ENCODE measurements at regions not wholly inside any gene's neighbourhood (a gene's known extent, or its start where the extent isn't known, plus 50 kb on each side); places are given as distances from the start of the nearest gene placed in this dataset.
"Not testable (repeated sequence)": the region's sequence is repeated elsewhere in the genome, so short reads cannot be mapped to it uniquely, and the experiment has no call there.

- no peak for DNase-seq (ENCODE audit: low spot score in 2 of 2)
- intact Hi-C loops (cut with DNase I): no loop called here
These were observed 85.7 kb upstream of the XYLT1 start for GRCh38 chr16:17556276-17557052.

GRCh38 chr16:17555176-17555575 lies 84.4 kb upstream of the XYLT1 start:
- no peaks in the 10 kb centered on the region for H3K36me3 ChIP-seq
- H3K9me3 ChIP-seq: no peaks in the 10 kb centered on the region
- DNase-seq (ENCODE audit: low spot score in 2 of 2): no peak
- TF ChIP-seq CTCF (IDR thresholded peaks at IDR 0.05): no peak
- no peaks in the 10 kb centered on the region for H3K27me3 ChIP-seq
- intact Hi-C loops (cut with DNase I): no loop called here
- H3K4me3 ChIP-seq: no peak overlapping the region
- no peak overlapping the region for H3K27ac ChIP-seq
- no peaks in the 10 kb centered on the region for H3K4me1 ChIP-seq

More at GRCh38 chr16:17556276-17557052, 85.7 kb upstream of the XYLT1 start:
- peak in 1 of 3 experiments; percentile 22 for TF ChIP-seq CTCF (IDR thresholded peaks at IDR 0.05)
- Histone ChIP-seq H3K27me3 (no peaks in the 10 kb centered on the region), H3K9me3 (no peaks in the 10 kb centered on the region), H3K4me1 (no peaks in the 10 kb centered on the region), H3K27ac (no peak overlapping the region), H3K4me3 (no peak overlapping the region), H3K36me3 (no peaks in the 10 kb centered on the region)

GRCh38 chr16:17552351-17552750 lies 81.6 kb upstream of the XYLT1 start:
- intact Hi-C loops (cut with DNase I): no loop called here
- H3K36me3 ChIP-seq: no peaks in the 10 kb centered on the region
- H3K9me3 ChIP-seq: no peaks in the 10 kb centered on the region
- no peak for TF ChIP-seq CTCF (IDR thresholded peaks at IDR 0.05)
- H3K27me3 ChIP-seq: no peaks in the 10 kb centered on the region
- H3K4me1 ChIP-seq: no peaks in the 10 kb centered on the region
- DNase-seq (ENCODE audit: low spot score in 2 of 2): no peak
- H3K4me3 ChIP-seq: no peak overlapping the region
- no peak overlapping the region for H3K27ac ChIP-seq

GRCh38 chr16:17551682-17552081 lies 80.9 kb upstream of the XYLT1 start:
- DNase-seq (ENCODE audit: low spot score in 2 of 2); H3K4me1 ChIP-seq; H3K4me3 ChIP-seq; H3K27me3 ChIP-seq; H3K36me3 ChIP-seq; H3K9me3 ChIP-seq; intact Hi-C loops (cut with DNase I); H3K27ac ChIP-seq: not testable (repeated sequence)

DNA sequence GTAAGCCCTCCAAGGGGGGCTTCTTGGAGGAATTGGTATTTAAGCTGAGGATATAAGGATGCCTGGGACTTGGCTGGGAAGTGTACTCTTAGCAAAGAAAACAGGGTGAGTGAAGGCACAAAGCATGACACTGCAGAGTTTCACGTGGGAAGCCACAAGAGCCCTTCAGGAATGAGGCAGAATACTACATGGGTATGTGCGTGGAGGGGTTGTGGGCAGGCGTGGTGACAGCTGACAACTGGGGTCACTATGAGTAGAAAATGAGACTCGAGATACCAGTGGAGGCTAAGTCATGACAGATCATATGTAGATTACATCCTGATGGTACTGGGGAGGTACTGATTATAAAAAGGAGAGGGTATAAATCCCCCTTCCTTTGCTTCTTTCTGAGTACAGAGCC lies 78.1 kb upstream of the XYLT1 start:
- Histone ChIP-seq H3K4me1 (no peaks in the 10 kb centered on the region), H3K27me3 (no peaks in the 10 kb centered on the region), H3K9me3 (no peaks in the 10 kb centered on the region), H3K4me3 (no peak overlapping the region), H3K36me3 (no peaks in the 10 kb centered on the region), H3K27ac (no peak overlapping the region)
- TF ChIP-seq CTCF (IDR thresholded peaks at IDR 0.05): no peak
- intact Hi-C loops (cut with DNase I): no loop called here
- no peak for DNase-seq (ENCODE audit: low spot score in 2 of 2)

DNA sequence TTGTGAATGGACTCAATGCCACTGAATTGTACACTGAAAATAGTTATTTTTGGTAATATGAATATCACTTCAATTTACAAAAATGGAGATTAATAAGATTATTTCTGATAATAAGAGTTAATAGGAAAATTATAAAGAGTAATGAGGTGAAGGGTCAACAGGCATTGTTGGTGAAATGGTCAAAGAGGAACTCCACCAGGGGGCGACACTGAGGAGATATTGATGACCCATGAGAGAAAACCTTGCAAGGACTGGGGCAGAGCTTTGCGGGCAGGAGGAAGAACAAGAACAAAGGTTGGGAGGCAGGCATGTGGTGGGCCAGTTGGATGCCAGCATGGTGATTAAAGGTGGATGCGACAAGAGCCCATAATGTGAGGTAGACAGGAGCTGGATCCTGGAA lies 74.0 kb upstream of the XYLT1 start:
- no peak for TF ChIP-seq CTCF (IDR thresholded peaks at IDR 0.05)
- H3K27me3 ChIP-seq: no peaks in the 10 kb centered on the region
- no peaks in the 10 kb centered on the region for H3K4me1 ChIP-seq
- no peak overlapping the region for H3K27ac ChIP-seq
- H3K4me3 ChIP-seq: no peak overlapping the region
- DNase-seq (ENCODE audit: low spot score in 2 of 2): no peak
- no peaks in the 10 kb centered on the region for H3K9me3 ChIP-seq
- intact Hi-C loops (cut with DNase I): no loop called here
- no peaks in the 10 kb centered on the region for H3K36me3 ChIP-seq
